NCI-H187 (cell line): ENCODE measurements at regions not wholly inside any gene's neighbourhood (a gene's known extent, or its start where the extent isn't known, plus 50 kb on each side); places are given as distances from the start of the nearest gene placed in this dataset.

Experiments used
- DNase-seq, 2 experiments: peaks; one replicate each; lab custom pipeline; 2025; lab: John Stamatoyannopoulos, UW

DNA sequence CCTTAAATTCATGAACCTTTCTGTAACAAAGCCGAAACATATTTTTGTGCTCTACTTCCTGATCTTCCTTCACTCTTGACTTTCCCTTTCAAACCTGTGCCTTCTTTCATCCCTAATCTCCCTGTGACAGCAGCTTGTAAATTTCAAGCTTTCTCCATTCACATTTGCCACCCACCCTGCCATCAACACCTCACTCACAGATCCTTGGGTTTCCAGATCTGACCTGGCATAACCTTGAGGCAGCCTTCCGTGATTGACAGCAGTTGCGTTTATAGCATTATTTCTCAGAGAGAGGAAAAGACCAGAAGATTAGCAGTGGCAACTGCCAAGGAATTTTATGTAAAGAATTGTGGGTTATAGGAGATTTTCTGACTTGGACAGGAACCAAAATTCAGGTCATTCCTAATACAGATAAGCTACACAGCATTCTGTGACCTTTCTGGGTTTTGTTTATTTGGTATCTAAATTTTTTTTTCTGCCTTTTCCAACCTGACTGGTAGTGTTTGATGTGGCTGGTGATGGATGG lies 260.0 kb downstream of the NR2F1-AS1 start:
- no peak for DNase-seq

DNA sequence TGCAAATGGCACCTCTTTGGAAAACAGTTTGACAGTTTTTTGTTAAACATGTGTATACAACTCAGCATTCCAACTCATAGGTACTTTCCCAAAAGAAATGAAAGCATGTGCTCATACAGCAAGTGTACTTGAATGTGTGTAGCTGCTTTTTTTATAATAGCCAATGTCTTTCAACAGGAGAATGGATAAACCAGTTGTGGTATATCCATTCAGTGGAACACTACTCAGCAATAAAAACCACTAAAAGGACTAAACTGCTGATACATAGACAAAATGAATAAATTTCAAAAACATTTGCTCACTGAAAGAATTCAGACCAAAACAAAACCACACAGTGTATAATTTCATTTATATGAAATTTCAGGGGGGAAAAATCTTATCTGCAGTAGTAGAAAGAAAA lies 267.3 kb downstream of the NR2F1-AS1 start:
- DNase-seq, result no peak

DNA sequence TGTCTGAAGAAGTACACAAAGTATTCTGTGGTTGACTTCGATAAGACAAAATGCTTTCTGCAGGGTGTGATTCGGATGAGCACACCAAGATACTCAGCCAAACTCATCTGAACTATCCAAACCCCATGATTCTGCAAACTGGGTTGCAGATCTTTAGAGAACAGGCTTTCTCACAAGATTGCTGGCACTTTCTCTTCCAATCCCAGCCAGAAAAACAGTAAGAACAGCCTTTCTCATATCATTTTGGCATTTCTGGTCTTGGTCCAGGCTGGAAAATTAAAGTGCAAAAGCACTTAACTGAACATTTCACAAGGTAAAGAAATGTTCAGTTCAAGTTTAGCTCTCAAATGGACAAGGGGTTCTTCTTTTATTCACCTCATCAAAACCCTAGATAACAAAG lies 269.1 kb downstream of the NR2F1-AS1 start:
- DNase-seq, result no peak

- no peak for DNase-seq
These were observed 273.5 kb downstream of the NR2F1-AS1 start for GRCh38 chr5:93307557-93307956.

DNA sequence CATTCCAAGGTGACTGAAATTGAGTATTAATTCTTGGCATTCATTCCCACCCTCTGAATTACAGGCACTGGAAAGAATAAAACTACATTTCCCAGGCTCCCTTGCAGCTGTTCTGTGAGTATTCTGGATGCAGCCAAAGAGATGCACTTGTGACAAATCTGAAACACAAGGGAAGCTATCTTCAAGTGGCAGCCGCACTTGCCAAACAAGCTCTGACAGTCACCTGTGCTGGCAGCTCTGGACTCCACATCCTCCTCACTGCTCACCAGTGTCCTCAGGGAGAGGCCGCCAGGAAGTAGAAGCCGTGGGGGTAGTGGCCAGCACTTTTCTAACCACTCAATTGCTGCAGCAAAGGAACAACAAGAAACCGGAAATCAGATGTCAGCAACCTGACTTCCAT lies 275.0 kb downstream of the NR2F1-AS1 start:
- DNase-seq, result no peak

DNA sequence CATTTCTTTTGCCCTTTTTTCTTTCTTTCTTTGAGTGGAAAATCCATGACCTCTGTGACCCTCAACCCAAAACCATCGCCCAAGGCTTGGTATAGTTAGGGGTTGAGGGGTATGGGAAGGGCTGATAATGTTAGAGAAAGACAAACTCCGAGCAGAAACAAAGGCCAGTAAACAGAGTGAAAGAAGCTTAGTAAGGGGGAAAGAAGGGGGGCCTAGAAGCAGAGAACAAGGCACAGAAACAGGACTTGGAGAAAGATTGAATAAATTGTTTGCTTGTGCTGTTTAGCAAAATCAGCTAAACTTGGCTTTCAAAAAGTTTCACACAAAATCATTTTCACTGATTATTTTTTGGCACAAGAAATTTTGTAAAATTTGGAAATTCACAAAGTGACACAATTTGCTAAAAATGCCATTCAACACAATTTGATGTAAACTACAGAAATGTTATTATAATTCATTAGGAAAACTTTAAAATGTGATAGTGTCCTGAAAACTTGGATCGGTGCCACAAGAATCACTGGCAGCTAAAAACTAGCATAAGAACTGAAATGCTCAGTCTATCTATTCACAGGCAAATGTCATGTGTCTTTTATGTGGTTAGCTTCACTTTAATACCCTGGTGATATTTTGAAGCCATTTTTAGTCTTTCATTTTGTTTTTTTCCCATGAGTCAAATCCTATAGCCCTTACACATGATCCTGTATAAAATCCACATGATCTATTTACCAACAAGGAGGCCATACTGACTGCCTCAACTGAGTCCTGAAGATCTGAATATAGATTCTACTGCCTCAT lies 276.4 kb downstream of the NR2F1-AS1 start:
- DNase-seq, result no peak

DNA sequence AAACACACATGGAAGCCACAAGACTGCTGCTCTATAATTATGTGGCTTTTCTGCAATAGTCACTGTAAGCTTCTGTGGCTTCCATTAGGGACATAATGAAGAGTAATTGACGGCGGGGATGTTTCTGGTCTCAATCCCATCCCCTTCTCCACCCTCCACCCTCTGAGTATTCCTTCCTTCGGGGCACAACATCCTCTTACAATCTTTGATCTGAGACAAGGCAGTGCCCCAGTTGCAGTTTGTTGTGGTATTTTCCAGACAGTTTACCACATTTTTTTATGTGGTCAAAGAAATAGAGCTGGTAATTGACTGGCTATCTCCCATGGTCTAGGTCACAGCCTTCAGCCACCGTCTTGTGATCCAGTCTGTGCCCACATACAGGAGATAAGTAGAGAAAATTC lies 277.7 kb downstream of the NR2F1-AS1 start:
- DNase-seq, result no peak

- no peak for DNase-seq
These were observed 278.3 kb downstream of the NR2F1-AS1 start for GRCh38 chr5:93302711-93303110.

GRCh38 chr5:93300945-93301344 lies 280.1 kb downstream of the NR2F1-AS1 start:
- DNase-seq, result no peak

DNA sequence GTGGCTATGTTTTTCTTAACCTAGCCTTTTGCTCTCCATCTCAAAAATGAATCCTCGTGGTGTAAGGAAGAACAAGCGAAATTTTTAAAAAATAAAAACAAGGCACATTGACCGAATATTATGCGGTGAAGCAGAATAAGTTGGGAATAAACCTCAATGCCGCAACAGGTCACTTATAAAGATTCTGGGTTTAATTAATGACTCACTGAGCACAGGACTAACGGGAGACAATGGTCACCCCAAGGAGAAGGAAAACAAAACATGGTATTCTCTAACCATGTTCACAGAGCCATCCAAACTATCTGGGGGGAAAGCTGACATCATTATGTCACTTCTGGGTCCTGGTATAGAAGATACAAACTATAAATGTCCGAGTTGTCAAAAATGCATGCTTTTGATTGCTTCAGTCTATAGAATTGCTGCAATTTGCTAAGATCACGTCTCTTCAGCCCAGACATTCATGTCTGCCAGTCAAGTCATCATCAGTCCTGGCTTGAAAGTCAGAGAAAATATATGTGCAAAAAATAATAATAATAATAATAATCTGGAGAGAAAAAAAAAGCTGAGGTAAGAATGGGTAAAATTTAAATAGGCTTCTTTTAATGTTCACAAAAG lies 280.6 kb downstream of the NR2F1-AS1 start:
- no peak for DNase-seq

DNA sequence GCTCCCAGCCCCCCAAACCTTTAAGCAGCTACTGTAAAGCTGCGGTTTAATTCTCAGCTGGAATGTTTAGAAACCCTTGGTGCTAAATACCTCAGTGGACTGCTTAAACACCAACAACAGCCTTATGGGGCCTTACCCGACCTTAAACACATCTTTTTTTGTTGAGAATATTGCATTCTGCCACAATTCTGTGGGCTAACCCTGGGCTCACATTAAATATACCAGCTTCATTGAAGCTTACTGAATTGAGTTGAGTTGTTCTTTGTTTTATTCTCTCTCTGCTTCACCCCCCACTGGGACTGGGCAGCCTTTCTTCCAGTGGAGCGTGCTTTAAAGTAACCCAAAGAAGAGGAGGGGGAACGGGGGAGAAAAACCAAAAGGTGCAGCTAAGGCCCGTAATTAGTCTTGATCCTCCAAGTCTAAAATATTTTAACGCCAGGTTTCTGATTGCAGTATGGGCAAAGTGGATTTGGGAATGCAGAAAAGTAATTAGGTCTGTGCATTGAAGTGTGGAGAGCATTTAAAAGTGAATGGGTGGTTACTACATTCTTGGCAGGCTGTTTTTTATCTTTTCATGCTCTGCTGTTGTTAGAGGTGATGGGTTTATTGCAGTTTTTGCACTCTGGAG lies 281.2 kb downstream of the NR2F1-AS1 start:
- DNase-seq, result peak in 1 of 2 experiments; percentile 14

DNA sequence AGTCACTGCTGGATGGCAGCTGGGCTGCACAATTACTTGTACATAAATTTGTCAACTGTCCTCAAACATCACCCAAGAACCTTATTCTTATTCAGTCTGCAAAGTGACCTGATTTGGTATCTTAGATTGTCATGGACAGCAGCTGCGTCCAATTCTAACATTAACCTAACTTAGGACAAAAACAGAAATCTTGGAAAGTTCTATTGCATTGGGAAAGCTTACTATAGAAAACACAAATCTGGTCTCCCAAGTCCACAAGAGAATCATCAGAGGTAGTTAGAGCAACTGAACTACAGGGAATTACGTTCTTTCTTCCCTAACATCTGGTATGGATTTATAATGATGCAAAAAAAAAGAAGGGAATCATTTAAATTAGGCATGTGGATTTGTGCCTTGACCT lies 283.9 kb downstream of the NR2F1-AS1 start:
- DNase-seq, result no peak

DNA sequence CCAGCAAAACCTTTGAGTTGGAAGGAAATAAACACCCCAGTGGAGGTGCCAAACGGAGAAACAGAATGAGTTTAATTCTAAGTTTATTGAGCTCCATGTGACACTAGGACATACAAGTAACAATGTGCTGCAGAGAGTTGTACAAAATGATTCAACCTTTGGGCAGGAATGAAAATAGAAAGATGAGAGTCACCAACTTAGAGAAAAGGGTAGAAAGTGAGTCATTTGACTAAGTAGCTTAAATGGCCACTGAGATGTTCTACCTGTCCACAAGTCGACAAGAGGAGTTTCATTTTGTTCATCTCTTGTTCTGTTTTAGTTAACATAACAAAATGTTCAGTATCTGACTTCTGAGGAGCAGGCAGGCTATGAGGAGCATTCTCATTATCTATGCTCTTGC lies 284.7 kb downstream of the NR2F1-AS1 start:
- DNase-seq, result no peak

GRCh38 chr5:93294996-93295395 lies 286.0 kb downstream of the NR2F1-AS1 start:
- no peak for DNase-seq

DNA sequence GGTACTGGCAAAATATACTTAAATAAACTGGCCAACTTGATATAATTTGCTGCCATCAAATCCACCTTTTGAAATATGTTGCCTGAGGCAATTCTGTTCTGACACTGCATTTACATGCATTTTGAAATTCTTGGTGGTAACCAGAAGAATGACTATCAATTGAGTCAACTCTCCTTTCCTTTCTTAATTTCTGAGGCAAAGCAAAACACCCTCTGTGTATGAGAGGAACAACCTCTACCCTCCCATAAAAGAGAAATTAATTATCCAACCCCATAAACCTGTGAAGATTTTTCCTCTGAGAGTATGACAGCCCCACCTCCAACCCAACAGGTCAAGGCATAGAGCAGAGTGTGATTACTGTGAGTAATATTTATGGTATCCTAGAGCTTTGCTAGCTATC lies 286.8 kb downstream of the NR2F1-AS1 start:
- no peak for DNase-seq

GRCh38 chr5:93289942-93290341 lies 291.1 kb downstream of the NR2F1-AS1 start:
- no peak for DNase-seq

DNA sequence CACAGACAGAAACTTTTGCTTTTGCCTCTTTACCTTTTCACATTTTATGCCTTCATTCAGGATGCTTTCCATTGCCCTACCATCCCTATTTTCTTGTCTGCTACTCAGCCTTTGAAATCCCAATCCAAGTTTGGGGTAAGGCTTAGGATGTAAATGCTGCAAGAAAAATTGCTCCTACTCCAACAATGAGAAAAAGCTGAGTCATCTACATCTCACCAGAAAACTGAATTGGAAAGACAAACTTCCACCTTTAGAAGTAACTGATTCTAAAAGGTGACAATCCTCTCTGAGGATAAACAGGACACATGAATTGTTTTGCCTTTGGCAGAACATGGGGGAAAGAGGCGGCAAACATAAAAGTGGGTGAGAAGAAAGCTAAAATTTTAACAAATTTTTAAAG lies 295.6 kb downstream of the NR2F1-AS1 start:
- no peak for DNase-seq

DNA sequence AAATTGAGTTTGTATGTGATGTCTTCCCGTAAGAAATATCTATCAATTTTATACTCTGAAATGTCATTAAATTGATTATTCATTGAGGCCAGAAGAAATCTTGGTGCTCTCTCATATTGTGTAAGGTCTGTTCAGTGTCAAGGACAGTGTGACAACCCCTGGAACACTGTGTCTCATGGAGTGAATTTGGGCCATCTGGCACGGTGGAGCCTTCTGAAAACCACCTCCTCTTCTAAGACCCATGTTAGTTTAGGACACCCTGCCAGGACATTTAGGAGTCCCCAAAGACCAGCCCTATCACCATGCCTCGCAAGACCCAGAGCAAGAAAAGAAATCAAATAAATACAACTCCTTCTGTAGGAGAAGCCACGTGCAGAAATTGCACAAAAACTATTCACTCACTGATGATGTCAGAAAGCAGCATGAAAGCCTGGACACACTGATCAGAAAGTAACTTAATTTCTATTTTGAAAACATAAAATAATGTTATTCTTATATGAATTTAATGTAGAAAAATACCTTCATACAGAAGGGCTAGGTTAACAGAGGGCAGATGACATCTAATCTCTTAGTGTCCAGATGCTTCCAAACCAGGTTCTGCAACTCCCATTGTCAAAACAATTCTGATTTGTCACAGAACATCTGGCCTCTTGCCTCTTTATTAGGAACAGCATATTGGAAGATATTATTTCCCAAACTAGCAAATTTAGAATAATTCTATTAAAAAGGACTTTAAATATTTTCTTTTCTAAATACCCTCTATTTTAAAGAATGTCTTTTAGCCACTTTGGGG lies 298.8 kb downstream of the NR2F1-AS1 start:
- no peak for DNase-seq

DNA sequence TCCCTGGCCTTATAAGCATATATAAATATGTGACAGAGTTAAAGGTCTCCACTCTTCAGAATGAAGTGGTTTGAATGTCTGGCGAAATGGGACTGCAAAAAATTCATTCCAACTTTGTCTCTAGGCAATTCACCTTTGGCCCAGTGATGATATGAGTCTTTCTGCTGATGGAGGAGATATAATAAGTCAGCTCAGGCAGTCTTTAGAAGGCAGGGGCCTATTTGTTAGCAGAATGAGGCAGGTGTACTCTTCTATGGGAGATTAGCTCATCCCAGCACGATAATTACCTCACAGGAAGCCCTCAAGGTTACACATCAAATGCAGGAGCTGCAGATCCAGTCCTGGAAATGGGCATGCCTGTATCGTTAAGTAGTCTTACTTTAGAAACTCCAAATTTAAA lies 300.5 kb downstream of the NR2F1-AS1 start:
- DNase-seq, result no peak

GRCh38 chr5:93279296-93279963 lies 301.6 kb downstream of the NR2F1-AS1 start:
- no peak for DNase-seq

GRCh38 chr5:93278896-93279295 lies 302.1 kb downstream of the NR2F1-AS1 start:
- DNase-seq, result no peak

- DNase-seq, result no peak
These were observed 304.0 kb downstream of the NR2F1-AS1 start for GRCh38 chr5:93277051-93277450.
